ENCODE measurements at regions not wholly inside any gene's neighbourhood (a gene's known extent, or its start where the extent isn't known, plus 50 kb on each side); places are given as distances from the start of the nearest gene placed in this dataset.
A peak's percentile ranks its signal among the peaks of the same experiment; 100 is the strongest.

DNA sequence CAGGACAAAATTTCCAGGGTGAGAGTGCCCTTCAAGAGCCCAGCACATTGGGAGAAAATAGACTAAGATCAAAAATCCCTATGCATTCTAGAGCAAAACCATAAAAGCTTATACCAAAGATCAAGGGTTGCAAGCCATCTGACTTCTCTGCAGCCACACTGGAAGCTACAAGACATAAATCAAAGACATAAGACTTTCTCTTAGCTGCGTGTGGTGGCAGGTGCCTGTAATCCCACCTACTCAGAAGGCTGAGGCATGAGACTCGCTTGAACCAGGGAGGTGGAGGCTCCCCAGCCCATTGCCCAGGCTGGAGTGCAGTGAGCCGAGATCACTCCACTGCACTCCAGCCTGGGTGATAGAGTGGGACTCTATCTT is 91.9 kb upstream of the NXT1 start:
- peak in 2 of 3 donors; percentile 47 to 58 for DNase-seq
- 56% methylated on average over 2 of the region's 3 CpGs for WGBS (ENCODE audit: insufficient coverage)
- POLR2A ChIA-PET, result no interaction called here
- Histone ChIP-seq H3K27ac (ENCODE audit: insufficient read depth in 1 of 2, low read depth in 1 of 2, low read length in 2 of 2, poor library complexity in 1 of 2, severe bottlenecking in 2 of 2) (no peak overlapping the region), H3K27me3 (replicated peaks in 2 of 5; ENCODE audit: control insufficient read depth in 4 of 5, insufficient read depth in 5 of 5, low read length in 4 of 5) (no peaks in the 10 kb centered on the region), H3K4me3 (ENCODE audit: control insufficient read depth in 1 of 7, extremely low read depth in 1 of 7, insufficient read depth in 4 of 7, low read depth in 2 of 7, low read length in 6 of 7) (peak overlapping the region in 1 of 7 experiments; percentile 25), H3K4me1 (ENCODE audit: control extremely low read depth in 1 of 4, control insufficient read depth in 4 of 4, insufficient read depth in 4 of 4, low read length in 3 of 4) (peaks cover 14 to 25% (median 24%) of the 10 kb centered on the region in 4 experiments), H3K36me3 (ENCODE audit: control insufficient read depth in 4 of 4, insufficient read depth in 4 of 4, low read length in 3 of 4) (no peaks in the 10 kb centered on the region), H3K9me3 (ENCODE audit: control extremely low read depth in 1 of 5, control insufficient read depth in 4 of 5, insufficient read depth in 2 of 5, low read depth in 1 of 5, low read length in 4 of 5) (peaks cover 0 to 4% (median 0%) of the 10 kb centered on the region in 5 experiments)
- CTCF ChIA-PET, result interaction anchor here (1.0 to 2.8 kb wide), 2 partner anchors 13 to 14 kb away, joined by 3 to 10 read pairs; no protein-coding TSS in a partner anchor

DNA sequence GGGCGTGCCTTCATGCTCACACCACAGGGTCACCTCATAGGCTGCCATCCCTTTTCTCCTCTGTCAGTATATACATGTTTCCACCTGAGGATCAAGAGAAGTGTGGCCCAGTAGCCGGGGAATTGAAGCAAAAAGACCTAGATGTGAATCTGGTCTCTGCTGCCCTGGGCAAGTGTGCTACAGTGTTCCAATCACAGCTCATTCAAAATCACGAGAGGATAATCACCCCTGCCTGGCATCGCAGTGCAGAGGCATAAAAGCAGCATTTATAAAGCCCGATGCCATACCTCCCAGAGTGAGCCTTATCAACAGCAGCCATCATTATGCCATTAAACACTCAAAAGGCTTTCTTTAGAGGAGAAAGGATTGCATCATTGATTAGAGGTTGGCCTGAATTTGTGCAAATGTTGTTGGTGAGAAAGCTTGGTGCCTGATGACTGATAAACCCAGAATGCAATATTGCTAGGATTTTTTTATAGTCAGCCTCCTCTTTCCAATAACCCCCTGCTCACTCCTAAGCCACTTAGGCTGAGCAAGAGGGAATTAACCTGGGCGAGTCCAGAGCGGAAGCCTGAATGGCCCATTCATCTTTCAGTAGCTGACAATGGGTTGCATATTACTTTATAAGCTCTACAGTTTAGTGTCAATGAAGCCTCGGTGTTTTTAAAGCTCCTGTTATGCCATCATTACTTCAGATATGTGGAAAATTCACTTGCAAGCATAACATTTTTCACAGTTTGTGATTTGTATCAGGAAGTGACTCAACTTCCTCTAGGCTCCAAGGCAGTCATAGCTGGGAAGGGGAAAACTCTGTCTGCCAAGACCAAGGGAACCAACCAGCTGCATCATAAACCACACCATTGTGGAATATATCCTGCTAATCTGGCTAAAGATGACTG is 92.5 kb upstream of the NXT1 start:
- POLR2A ChIA-PET, result no interaction called here

GRCh38 chr20:23257106-23257761 is 93.4 kb upstream of the NXT1 start:
- DNase-seq, result peak in 2 of 3 donors; percentile 23 to 32
- WGBS (ENCODE audit: insufficient coverage), result 55% methylated on average over 7 of the region's 12 CpGs
- H3K27me3 ChIP-seq (replicated peaks in 2 of 5; ENCODE audit: control insufficient read depth in 4 of 5, insufficient read depth in 5 of 5, low read length in 4 of 5), result no peaks in the 10 kb centered on the region
- no peaks in the 10 kb centered on the region for H3K9me3 ChIP-seq (ENCODE audit: control extremely low read depth in 1 of 5, control insufficient read depth in 4 of 5, insufficient read depth in 2 of 5, low read depth in 1 of 5, low read length in 4 of 5)
- ChIA-PET CTCF (interaction anchor here (2.8 kb wide), 1 partner anchor 11 kb away, joined by 10 read pairs; no protein-coding TSS in a partner anchor), POLR2A (no interaction called here)
- no peak overlapping the region for H3K27ac ChIP-seq (ENCODE audit: insufficient read depth in 1 of 2, low read depth in 1 of 2, low read length in 2 of 2, poor library complexity in 1 of 2, severe bottlenecking in 2 of 2)
- no peak overlapping the region for H3K4me3 ChIP-seq (ENCODE audit: control insufficient read depth in 1 of 7, extremely low read depth in 1 of 7, insufficient read depth in 4 of 7, low read depth in 2 of 7, low read length in 6 of 7)
- peaks cover 14 to 25% (median 24%) of the 10 kb centered on the region in 4 experiments for H3K4me1 ChIP-seq (ENCODE audit: control extremely low read depth in 1 of 4, control insufficient read depth in 4 of 4, insufficient read depth in 4 of 4, low read length in 3 of 4)
- H3K36me3 ChIP-seq (ENCODE audit: control insufficient read depth in 4 of 4, insufficient read depth in 4 of 4, low read length in 3 of 4), result no peaks in the 10 kb centered on the region

More for the DNA sequence above, 92.5 kb upstream of the NXT1 start:
- no peaks in the 10 kb centered on the region for H3K9me3 ChIP-seq (ENCODE audit: control extremely low read depth in 1 of 5, control insufficient read depth in 4 of 5, insufficient read depth in 2 of 5, low read depth in 1 of 5, low read length in 4 of 5)
- no peak overlapping the region for H3K27ac ChIP-seq (ENCODE audit: insufficient read depth in 1 of 2, low read depth in 1 of 2, low read length in 2 of 2, poor library complexity in 1 of 2, severe bottlenecking in 2 of 2)
- no peaks in the 10 kb centered on the region for H3K36me3 ChIP-seq (ENCODE audit: control insufficient read depth in 4 of 4, insufficient read depth in 4 of 4, low read length in 3 of 4)
- H3K27me3 ChIP-seq (replicated peaks in 2 of 5; ENCODE audit: control insufficient read depth in 4 of 5, insufficient read depth in 5 of 5, low read length in 4 of 5), result no peaks in the 10 kb centered on the region
- CTCF ChIA-PET, result interaction anchor here (1.0 to 2.8 kb wide), 2 partner anchors 12 to 14 kb away, joined by 3 to 10 read pairs; no protein-coding TSS in a partner anchor
- WGBS (ENCODE audit: insufficient coverage), result 70% methylated on average over 4 of the region's 8 CpGs
- peak; percentile 48 to 73 (median 54) for DNase-seq
- H3K4me3 ChIP-seq (ENCODE audit: control insufficient read depth in 1 of 7, extremely low read depth in 1 of 7, insufficient read depth in 4 of 7, low read depth in 2 of 7, low read length in 6 of 7), result peak overlapping the region in 2 of 7 experiments; percentile 5 to 25
- H3K4me1 ChIP-seq (ENCODE audit: control extremely low read depth in 1 of 4, control insufficient read depth in 4 of 4, insufficient read depth in 4 of 4, low read length in 3 of 4), result peaks cover 14 to 25% (median 24%) of the 10 kb centered on the region in 4 experiments

DNA sequence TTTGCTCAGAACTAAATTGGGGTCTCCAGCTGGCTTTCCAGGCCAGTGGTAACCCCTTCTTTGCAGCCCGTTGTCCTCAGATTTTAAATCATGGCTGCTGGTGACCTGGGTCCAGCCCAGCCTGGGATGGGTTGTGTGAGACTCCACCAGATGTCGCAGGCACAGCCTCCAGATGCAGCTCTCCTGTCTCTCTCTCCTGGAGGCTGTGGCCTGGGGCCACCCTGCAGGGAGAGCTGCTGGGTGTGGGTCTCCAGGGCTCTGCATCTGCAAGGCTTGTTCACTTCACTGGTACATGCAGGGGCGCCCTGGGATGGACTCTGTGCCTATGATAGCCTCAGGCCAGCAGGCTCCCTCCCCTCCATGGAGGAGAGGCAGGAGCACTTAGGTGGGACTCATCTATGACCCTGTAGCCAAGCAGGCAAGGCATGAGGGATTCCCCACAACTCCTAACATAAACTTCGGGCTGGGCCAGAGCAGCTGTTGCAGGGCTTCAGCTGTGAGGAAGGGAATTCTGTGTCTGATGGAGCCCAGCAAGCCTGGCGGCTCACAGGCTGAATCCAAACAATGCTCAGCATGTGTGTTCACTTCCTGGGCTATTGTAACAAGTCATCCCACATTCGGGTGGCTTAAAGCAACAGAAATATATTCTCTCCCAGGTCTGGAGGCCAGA is 94.7 kb upstream of the NXT1 start:
- no peak overlapping the region for H3K27ac ChIP-seq (ENCODE audit: insufficient read depth in 1 of 2, low read depth in 1 of 2, low read length in 2 of 2, poor library complexity in 1 of 2, severe bottlenecking in 2 of 2)
- no peaks in the 10 kb centered on the region for H3K9me3 ChIP-seq (ENCODE audit: control extremely low read depth in 1 of 5, control insufficient read depth in 4 of 5, insufficient read depth in 2 of 5, low read depth in 1 of 5, low read length in 4 of 5)
- DNase-seq, result no peak
- POLR2A ChIA-PET, result no interaction called here
- 96% methylated on average over 6 of the region's 6 CpGs for WGBS (ENCODE audit: insufficient coverage)
- no peaks in the 10 kb centered on the region for H3K27me3 ChIP-seq (replicated peaks in 2 of 5; ENCODE audit: control insufficient read depth in 4 of 5, insufficient read depth in 5 of 5, low read length in 4 of 5)
- no peaks in the 10 kb centered on the region for H3K36me3 ChIP-seq (ENCODE audit: control insufficient read depth in 4 of 4, insufficient read depth in 4 of 4, low read length in 3 of 4)
- CTCF ChIA-PET, result no interaction called here
- peaks cover 14 to 28% (median 25%) of the 10 kb centered on the region in 4 experiments for H3K4me1 ChIP-seq (ENCODE audit: control extremely low read depth in 1 of 4, control insufficient read depth in 4 of 4, insufficient read depth in 4 of 4, low read length in 3 of 4)
- no peak overlapping the region for H3K4me3 ChIP-seq (ENCODE audit: control insufficient read depth in 1 of 7, extremely low read depth in 1 of 7, insufficient read depth in 4 of 7, low read depth in 2 of 7, low read length in 6 of 7)

GRCh38 chr20:23255106-23255505 is 95.5 kb upstream of the NXT1 start:
- CTCF ChIA-PET, result no interaction called here
- POLR2A ChIA-PET, result no interaction called here
- 88% methylated on average over 6 of the region's 6 CpGs for WGBS (ENCODE audit: insufficient coverage)

GRCh38 chr20:23254505-23254904 is 96.1 kb upstream of the NXT1 start:
- ChIA-PET POLR2A (no interaction called here), CTCF (no interaction called here)
- Histone ChIP-seq H3K9me3 (ENCODE audit: control extremely low read depth in 1 of 5, control insufficient read depth in 4 of 5, insufficient read depth in 2 of 5, low read depth in 1 of 5, low read length in 4 of 5) (no peaks in the 10 kb centered on the region), H3K36me3 (ENCODE audit: control insufficient read depth in 4 of 4, insufficient read depth in 4 of 4, low read length in 3 of 4) (no peaks in the 10 kb centered on the region), H3K27me3 (replicated peaks in 2 of 5; ENCODE audit: control insufficient read depth in 4 of 5, insufficient read depth in 5 of 5, low read length in 4 of 5) (peaks cover 0 to 2% (median 0%) of the 10 kb centered on the region in 5 experiments), H3K4me1 (ENCODE audit: control extremely low read depth in 1 of 4, control insufficient read depth in 4 of 4, insufficient read depth in 4 of 4, low read length in 3 of 4) (peaks cover 14 to 28% (median 25%) of the 10 kb centered on the region in 4 experiments), H3K27ac (ENCODE audit: insufficient read depth in 1 of 2, low read depth in 1 of 2, low read length in 2 of 2, poor library complexity in 1 of 2, severe bottlenecking in 2 of 2) (no peak overlapping the region), H3K4me3 (ENCODE audit: control insufficient read depth in 1 of 7, extremely low read depth in 1 of 7, insufficient read depth in 4 of 7, low read depth in 2 of 7, low read length in 6 of 7) (no peak overlapping the region)
- no peak for DNase-seq
- 72% methylated on average over 2 of the region's 2 CpGs for WGBS (ENCODE audit: insufficient coverage)

More at GRCh38 chr20:23255106-23255505, 95.5 kb upstream of the NXT1 start:
- Histone ChIP-seq H3K27me3 (replicated peaks in 2 of 5; ENCODE audit: control insufficient read depth in 4 of 5, insufficient read depth in 5 of 5, low read length in 4 of 5) (no peaks in the 10 kb centered on the region), H3K36me3 (ENCODE audit: control insufficient read depth in 4 of 4, insufficient read depth in 4 of 4, low read length in 3 of 4) (no peaks in the 10 kb centered on the region), H3K27ac (ENCODE audit: insufficient read depth in 1 of 2, low read depth in 1 of 2, low read length in 2 of 2, poor library complexity in 1 of 2, severe bottlenecking in 2 of 2) (no peak overlapping the region), H3K4me1 (ENCODE audit: control extremely low read depth in 1 of 4, control insufficient read depth in 4 of 4, insufficient read depth in 4 of 4, low read length in 3 of 4) (peaks cover 14 to 28% (median 25%) of the 10 kb centered on the region in 4 experiments), H3K9me3 (ENCODE audit: control extremely low read depth in 1 of 5, control insufficient read depth in 4 of 5, insufficient read depth in 2 of 5, low read depth in 1 of 5, low read length in 4 of 5) (no peaks in the 10 kb centered on the region), H3K4me3 (ENCODE audit: control insufficient read depth in 1 of 7, extremely low read depth in 1 of 7, insufficient read depth in 4 of 7, low read depth in 2 of 7, low read length in 6 of 7) (no peak overlapping the region)
- DNase-seq, result no peak

Data from common myeloid progenitor, CD34-positive (primary cell).